ENCODE measurements at regions not wholly inside any gene's neighbourhood (a gene's known extent, or its start where the extent isn't known, plus 50 kb on each side); places are given as distances from the start of the nearest gene placed in this dataset.
"Not testable (repeated sequence)": the region's sequence is repeated elsewhere in the genome, so short reads cannot be mapped to it uniquely, and the experiment has no call there.

DNA sequence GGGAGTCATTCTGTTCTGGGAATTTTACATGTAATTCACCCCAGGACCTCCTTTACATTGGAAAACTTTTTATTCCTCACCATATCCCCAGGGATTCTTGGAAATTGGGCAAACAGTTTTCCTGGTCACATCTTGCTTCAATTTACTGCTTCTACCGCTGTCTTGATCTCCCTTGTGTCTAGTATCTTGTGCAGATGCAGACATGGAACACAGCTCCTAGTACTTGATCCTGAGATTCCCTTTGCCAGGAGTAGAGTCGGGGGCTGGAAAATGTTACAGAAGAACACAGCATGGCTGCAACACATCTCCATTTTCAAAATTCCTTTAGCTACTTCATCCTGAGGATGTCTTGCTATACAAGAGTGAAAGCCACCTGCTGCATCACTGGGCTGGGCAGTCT, 472.8 kb downstream of the PLCL1 start:
- Histone ChIP-seq H2AFZ (ENCODE audit: low read depth, low read length) (no peak overlapping the region), H3K4me1 (ENCODE audit: control insufficient read depth, extremely low read depth, insufficient read depth, low read length) (no peaks in the 10 kb centered on the region), H3K79me2 (ENCODE audit: control insufficient read depth, insufficient read depth, low read length) (no peaks in the 10 kb centered on the region), H3K9ac (replicated peaks; ENCODE audit: extremely low read depth, insufficient read depth, low read length) (no peak overlapping the region), H3K9me3 (replicated peaks; ENCODE audit: control insufficient read depth, insufficient read depth, low read length) (no peaks in the 10 kb centered on the region), H3K4me2 (ENCODE audit: insufficient read depth, low read length) (no peak overlapping the region), H3K27ac (ENCODE audit: insufficient read depth, low read depth, low read length) (no peak overlapping the region), H3K27me3 (ENCODE audit: control insufficient read depth in 2 of 2, insufficient read depth in 2 of 2, low read length in 2 of 2) (peaks cover 5 to 6% of the 10 kb centered on the region in 2 experiments), H4K20me1 (replicated peaks; ENCODE audit: control insufficient read depth, extremely low read depth, insufficient read depth, low read length) (no peaks in the 10 kb centered on the region), H3K4me3 (replicated peaks in 1 of 3; ENCODE audit: insufficient read depth in 1 of 3, low read depth in 1 of 3, low read length in 3 of 3) (no peak overlapping the region), H3K36me3 (ENCODE audit: control insufficient read depth in 2 of 2, extremely low read depth in 1 of 2, insufficient read depth in 2 of 2, low read length in 2 of 2) (no peaks in the 10 kb centered on the region), H3K9me1 (replicated peaks; ENCODE audit: control insufficient read depth, extremely low read depth, insufficient read depth, low read length) (no peaks in the 10 kb centered on the region)
- dilution Hi-C loops (cut with MboI; ENCODE audit: extremely low pct_ligation_motif_present, low sequenced_read_pairs): no loop called here
- intact Hi-C loops (cut with micrococcal nuclease): no loop called here
- no peak for FAIRE-seq
- ChIA-PET CTCF (interaction anchor here (1.5 kb wide), 1 partner anchor 20 kb away, joined by 5 read pairs; no protein-coding TSS in a partner anchor), POLR2A (no interaction called here)
- no TSS peak for BruUV-seq (replicated peaks)
- DNase-seq (ENCODE audit: low read depth, low spot score): no peak
- TF ChIP-seq POLR2A (IDR thresholded peaks at IDR 0.05; ENCODE audit: low read depth, low read length) (no peak), GATA2 (IDR thresholded peaks at IDR 0.05; ENCODE audit: insufficient read depth, insufficient read length, low read depth, low read length) (no peak)

DNA sequence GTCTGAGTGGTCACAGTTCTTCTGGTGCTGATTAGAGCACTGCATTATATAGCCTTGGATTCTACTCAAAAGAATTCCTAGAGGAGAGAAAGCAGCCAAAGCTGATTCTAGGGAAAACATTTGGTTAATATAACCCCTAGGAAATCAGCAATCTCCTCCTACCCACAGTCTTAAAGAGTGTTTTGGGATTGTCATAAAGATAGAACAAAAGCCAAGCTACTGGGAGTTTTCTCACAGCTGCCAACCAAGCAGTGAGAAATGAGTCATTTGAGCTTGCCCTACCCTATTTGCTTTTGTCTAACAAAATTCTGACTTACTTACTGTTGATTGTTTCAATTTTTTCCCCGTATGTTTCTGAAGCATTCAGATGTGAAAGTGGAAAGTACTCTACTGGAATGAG, 469.3 kb downstream of the PLCL1 start:
- H3K4me3 ChIP-seq (replicated peaks in 1 of 3; ENCODE audit: insufficient read depth in 1 of 3, low read depth in 1 of 3, low read length in 3 of 3): no peak overlapping the region
- no peak overlapping the region for H3K27ac ChIP-seq (ENCODE audit: insufficient read depth, low read depth, low read length)
- no peak overlapping the region for H3K4me2 ChIP-seq (ENCODE audit: insufficient read depth, low read length)
- FAIRE-seq (no peak), DNase-seq (ENCODE audit: low read depth, low spot score) (no peak)
- no peaks in the 10 kb centered on the region for H4K20me1 ChIP-seq (replicated peaks; ENCODE audit: control insufficient read depth, extremely low read depth, insufficient read depth, low read length)
- intact Hi-C loops (cut with micrococcal nuclease): no loop called here
- no peak overlapping the region for H3K9ac ChIP-seq (replicated peaks; ENCODE audit: extremely low read depth, insufficient read depth, low read length)
- TF ChIP-seq MYC (IDR thresholded peaks at IDR 0.05; ENCODE audit: low read depth, low read length): no peak
- TF ChIP-seq JUN (IDR thresholded peaks at IDR 0.05; ENCODE audit: borderline replicate concordance, insufficient read depth, insufficient read length, low read depth): no peak
- no peak for TF ChIP-seq POLR2AphosphoS5 (IDR thresholded peaks at IDR 0.05; ENCODE audit: insufficient read depth, low read depth, low read length)
- TF ChIP-seq, protein P1, sequence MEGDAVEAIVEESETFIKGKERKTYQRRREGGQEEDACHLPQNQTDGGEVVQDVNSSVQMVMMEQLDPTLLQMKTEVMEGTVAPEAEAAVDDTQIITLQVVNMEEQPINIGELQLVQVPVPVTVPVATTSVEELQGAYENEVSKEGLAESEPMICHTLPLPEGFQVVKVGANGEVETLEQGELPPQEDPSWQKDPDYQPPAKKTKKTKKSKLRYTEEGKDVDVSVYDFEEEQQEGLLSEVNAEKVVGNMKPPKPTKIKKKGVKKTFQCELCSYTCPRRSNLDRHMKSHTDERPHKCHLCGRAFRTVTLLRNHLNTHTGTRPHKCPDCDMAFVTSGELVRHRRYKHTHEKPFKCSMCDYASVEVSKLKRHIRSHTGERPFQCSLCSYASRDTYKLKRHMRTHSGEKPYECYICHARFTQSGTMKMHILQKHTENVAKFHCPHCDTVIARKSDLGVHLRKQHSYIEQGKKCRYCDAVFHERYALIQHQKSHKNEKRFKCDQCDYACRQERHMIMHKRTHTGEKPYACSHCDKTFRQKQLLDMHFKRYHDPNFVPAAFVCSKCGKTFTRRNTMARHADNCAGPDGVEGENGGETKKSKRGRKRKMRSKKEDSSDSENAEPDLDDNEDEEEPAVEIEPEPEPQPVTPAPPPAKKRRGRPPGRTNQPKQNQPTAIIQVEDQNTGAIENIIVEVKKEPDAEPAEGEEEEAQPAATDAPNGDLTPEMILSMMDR (IDR thresholded peaks at IDR 0.05; ENCODE audit: extremely low read depth in 1 of 2, insufficient read depth in 1 of 2, low read depth in 1 of 2, low read length in 2 of 2): no peak
- no peak for TF ChIP-seq EZH2 (IDR thresholded peaks at IDR 0.05; ENCODE audit: borderline replicate concordance, low read depth, low read length, severe bottlenecking)
- no peak for TF ChIP-seq GATA2 (IDR thresholded peaks at IDR 0.05; ENCODE audit: insufficient read depth, insufficient read length, low read depth, low read length)
- no peak for TF ChIP-seq FOS (IDR thresholded peaks at IDR 0.05; ENCODE audit: borderline replicate concordance, insufficient read depth, low read length)
- TF ChIP-seq, protein P2, sequence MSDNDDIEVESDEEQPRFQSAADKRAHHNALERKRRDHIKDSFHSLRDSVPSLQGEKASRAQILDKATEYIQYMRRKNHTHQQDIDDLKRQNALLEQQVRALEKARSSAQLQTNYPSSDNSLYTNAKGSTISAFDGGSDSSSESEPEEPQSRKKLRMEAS (IDR thresholded peaks at IDR 0.05; ENCODE audit: insufficient read depth, insufficient read length): no peak
- TF ChIP-seq POLR2A (IDR thresholded peaks at IDR 0.05; ENCODE audit: low read depth, low read length): no peak
- dilution Hi-C loops (cut with MboI; ENCODE audit: extremely low pct_ligation_motif_present, low sequenced_read_pairs): no loop called here
- no TSS peak for BruUV-seq (replicated peaks)
- CTCF ChIA-PET: interaction anchor here (1.0 to 1.2 kb wide), 2 partner anchors 41 to 146 kb away, joined by 3 read pairs; no protein-coding TSS in a partner anchor
- H3K27me3 ChIP-seq (ENCODE audit: control insufficient read depth in 2 of 2, insufficient read depth in 2 of 2, low read length in 2 of 2): peaks cover 0 to 2% of the 10 kb centered on the region in 2 experiments
- H3K4me1 ChIP-seq (ENCODE audit: control insufficient read depth, extremely low read depth, insufficient read depth, low read length): no peaks in the 10 kb centered on the region
- no peaks in the 10 kb centered on the region for H3K9me3 ChIP-seq (replicated peaks; ENCODE audit: control insufficient read depth, insufficient read depth, low read length)
- H3K9me1 ChIP-seq (replicated peaks; ENCODE audit: control insufficient read depth, extremely low read depth, insufficient read depth, low read length): no peaks in the 10 kb centered on the region
- POLR2A ChIA-PET: no interaction called here
- H2AFZ ChIP-seq (ENCODE audit: low read depth, low read length): no peak overlapping the region
- no peaks in the 10 kb centered on the region for H3K36me3 ChIP-seq (ENCODE audit: control insufficient read depth in 2 of 2, extremely low read depth in 1 of 2, insufficient read depth in 2 of 2, low read length in 2 of 2)
- no peaks in the 10 kb centered on the region for H3K79me2 ChIP-seq (ENCODE audit: control insufficient read depth, insufficient read depth, low read length)

DNA sequence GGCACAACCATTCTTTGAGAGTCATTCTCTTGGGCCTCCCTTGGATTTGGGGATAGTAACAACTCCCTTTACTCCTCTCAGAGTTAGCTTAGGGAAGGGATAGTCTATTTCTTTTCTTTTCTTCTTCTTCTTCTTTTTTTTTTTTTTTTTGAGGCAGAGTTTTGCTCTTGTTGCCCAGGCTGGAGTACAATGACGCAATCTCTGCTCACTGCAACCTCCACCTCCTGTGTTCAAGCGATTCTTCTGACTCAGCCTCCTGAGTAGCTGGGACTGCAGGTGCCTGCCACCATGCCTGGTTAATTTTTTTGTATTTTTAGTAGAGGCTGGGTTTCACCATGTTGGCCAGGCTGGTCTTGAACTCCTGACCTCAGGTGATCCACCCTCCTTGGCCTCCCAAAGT, 465.8 kb downstream of the PLCL1 start:
- FAIRE-seq; H4K20me1 ChIP-seq (replicated peaks; ENCODE audit: control insufficient read depth, extremely low read depth, insufficient read depth, low read length); H3K9me3 ChIP-seq (replicated peaks; ENCODE audit: control insufficient read depth, insufficient read depth, low read length); BruUV-seq (replicated peaks); H3K27ac ChIP-seq (ENCODE audit: insufficient read depth, low read depth, low read length); CTCF ChIA-PET; H2AFZ ChIP-seq (ENCODE audit: low read depth, low read length); H3K36me3 ChIP-seq (ENCODE audit: control insufficient read depth in 2 of 2, extremely low read depth in 1 of 2, insufficient read depth in 2 of 2, low read length in 2 of 2); dilution Hi-C loops (cut with MboI; ENCODE audit: extremely low pct_ligation_motif_present, low sequenced_read_pairs); H3K4me2 ChIP-seq (ENCODE audit: insufficient read depth, low read length); H3K9me1 ChIP-seq (replicated peaks; ENCODE audit: control insufficient read depth, extremely low read depth, insufficient read depth, low read length); H3K27me3 ChIP-seq (ENCODE audit: control insufficient read depth in 2 of 2, insufficient read depth in 2 of 2, low read length in 2 of 2); H3K79me2 ChIP-seq (ENCODE audit: control insufficient read depth, insufficient read depth, low read length); H3K4me1 ChIP-seq (ENCODE audit: control insufficient read depth, extremely low read depth, insufficient read depth, low read length); intact Hi-C loops (cut with micrococcal nuclease); H3K9ac ChIP-seq (replicated peaks; ENCODE audit: extremely low read depth, insufficient read depth, low read length); POLR2A ChIA-PET; H3K4me3 ChIP-seq (replicated peaks in 1 of 3; ENCODE audit: insufficient read depth in 1 of 3, low read depth in 1 of 3, low read length in 3 of 3); DNase-seq (ENCODE audit: low read depth, low spot score): not testable (repeated sequence)
